Liver (tissue), 3 donors: ENCODE measurements at regions not wholly inside any gene's neighbourhood (a gene's known extent, or its start where the extent isn't known, plus 50 kb on each side); places are given as distances from the start of the nearest gene placed in this dataset.

ENCODE experiments used
- GABPA ChIP-seq, 2 donors: IDR thresholded peaks in 1 of 2; conservative IDR thresholded peaks in 1 of 2; 2 replicates each; pipeline ENCODE4 v1.6.1; 2016; ENCODE audit warnings: antibody characterized with exemption in 2 of 2, mild to moderate bottlenecking in 1 of 2, moderate library complexity in 1 of 2
- RXRA ChIP-seq, 2 donors: IDR thresholded peaks; 2 replicates each; pipeline ENCODE4 v1.6.1; 2017 to 2018; ENCODE audit warnings: antibody characterized with exemption in 2 of 2, mild to moderate bottlenecking in 1 of 2
- ZBTB33 ChIP-seq: IDR thresholded peaks from 2 replicates; pipeline ENCODE4 v1.6.1; 2016; ENCODE audit warnings: antibody characterized with exemption
- TF ChIP-seq, protein P1 (sequence below): fragments of 150-350 bp; IDR thresholded peaks from 2 replicates; pipeline ENCODE4 v1.5.1; 2017; ENCODE audit warnings: improper control_type of control experiment, low read depth, low read length; ENCODE audit not compliant: missing input control
- TF ChIP-seq, protein P2 (sequence below): IDR thresholded peaks from 2 replicates; pipeline ENCODE4 v1.6.1; 2016; ENCODE audit warnings: antibody characterized with exemption, mild to moderate bottlenecking
- donor health status: healthy.
- donor health status: healthy.

DNA sequence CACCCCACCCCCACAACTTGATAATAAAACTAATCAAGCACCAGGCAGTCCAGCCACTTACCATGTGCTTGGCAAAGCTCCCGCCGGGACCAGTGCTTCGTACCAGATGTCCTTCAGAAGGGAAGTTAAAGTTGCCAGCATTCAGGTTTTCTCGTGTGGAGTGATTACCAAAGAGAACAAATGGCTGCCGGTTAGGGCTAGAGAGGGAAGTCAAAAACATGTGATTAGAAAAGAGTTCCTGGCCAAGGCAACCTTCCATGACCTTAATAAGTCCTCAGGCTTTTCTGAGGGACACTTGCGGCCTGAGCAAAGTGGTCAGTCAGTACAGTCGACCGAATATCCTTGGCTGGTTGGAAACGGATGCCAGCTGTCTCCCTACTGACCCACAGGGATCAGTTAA, 67.0 kb downstream of the DNAAF9 start:
- TF ChIP-seq, protein P1, sequence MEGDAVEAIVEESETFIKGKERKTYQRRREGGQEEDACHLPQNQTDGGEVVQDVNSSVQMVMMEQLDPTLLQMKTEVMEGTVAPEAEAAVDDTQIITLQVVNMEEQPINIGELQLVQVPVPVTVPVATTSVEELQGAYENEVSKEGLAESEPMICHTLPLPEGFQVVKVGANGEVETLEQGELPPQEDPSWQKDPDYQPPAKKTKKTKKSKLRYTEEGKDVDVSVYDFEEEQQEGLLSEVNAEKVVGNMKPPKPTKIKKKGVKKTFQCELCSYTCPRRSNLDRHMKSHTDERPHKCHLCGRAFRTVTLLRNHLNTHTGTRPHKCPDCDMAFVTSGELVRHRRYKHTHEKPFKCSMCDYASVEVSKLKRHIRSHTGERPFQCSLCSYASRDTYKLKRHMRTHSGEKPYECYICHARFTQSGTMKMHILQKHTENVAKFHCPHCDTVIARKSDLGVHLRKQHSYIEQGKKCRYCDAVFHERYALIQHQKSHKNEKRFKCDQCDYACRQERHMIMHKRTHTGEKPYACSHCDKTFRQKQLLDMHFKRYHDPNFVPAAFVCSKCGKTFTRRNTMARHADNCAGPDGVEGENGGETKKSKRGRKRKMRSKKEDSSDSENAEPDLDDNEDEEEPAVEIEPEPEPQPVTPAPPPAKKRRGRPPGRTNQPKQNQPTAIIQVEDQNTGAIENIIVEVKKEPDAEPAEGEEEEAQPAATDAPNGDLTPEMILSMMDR = no peak
- TF ChIP-seq GABPA (IDR thresholded peaks at IDR 0.05 in 1 of 2, conservative IDR thresholded peaks at IDR 0.05 in 1 of 2) (no peak), ZBTB33 (no peak), RXRA (IDR thresholded peaks at IDR 0.05) (no peak)
- TF ChIP-seq, protein P2, sequence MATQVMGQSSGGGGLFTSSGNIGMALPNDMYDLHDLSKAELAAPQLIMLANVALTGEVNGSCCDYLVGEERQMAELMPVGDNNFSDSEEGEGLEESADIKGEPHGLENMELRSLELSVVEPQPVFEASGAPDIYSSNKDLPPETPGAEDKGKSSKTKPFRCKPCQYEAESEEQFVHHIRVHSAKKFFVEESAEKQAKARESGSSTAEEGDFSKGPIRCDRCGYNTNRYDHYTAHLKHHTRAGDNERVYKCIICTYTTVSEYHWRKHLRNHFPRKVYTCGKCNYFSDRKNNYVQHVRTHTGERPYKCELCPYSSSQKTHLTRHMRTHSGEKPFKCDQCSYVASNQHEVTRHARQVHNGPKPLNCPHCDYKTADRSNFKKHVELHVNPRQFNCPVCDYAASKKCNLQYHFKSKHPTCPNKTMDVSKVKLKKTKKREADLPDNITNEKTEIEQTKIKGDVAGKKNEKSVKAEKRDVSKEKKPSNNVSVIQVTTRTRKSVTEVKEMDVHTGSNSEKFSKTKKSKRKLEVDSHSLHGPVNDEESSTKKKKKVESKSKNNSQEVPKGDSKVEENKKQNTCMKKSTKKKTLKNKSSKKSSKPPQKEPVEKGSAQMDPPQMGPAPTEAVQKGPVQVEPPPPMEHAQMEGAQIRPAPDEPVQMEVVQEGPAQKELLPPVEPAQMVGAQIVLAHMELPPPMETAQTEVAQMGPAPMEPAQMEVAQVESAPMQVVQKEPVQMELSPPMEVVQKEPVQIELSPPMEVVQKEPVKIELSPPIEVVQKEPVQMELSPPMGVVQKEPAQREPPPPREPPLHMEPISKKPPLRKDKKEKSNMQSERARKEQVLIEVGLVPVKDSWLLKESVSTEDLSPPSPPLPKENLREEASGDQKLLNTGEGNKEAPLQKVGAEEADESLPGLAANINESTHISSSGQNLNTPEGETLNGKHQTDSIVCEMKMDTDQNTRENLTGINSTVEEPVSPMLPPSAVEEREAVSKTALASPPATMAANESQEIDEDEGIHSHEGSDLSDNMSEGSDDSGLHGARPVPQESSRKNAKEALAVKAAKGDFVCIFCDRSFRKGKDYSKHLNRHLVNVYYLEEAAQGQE = no peak
